HL-60 (cell line): ENCODE measurements at regions not wholly inside any gene's neighbourhood (a gene's known extent, or its start where the extent isn't known, plus 50 kb on each side); places are given as distances from the start of the nearest gene placed in this dataset.

Source experiments
- DNase-seq, 2 experiments: peaks; one replicate each; pipeline ENCODE4 v3.0.0-alpha.2; 2010 to 2020; ENCODE audit warnings: low read depth in 1 of 2, low spot score in 1 of 2
- H3K27ac ChIP-seq: fragments of 250-450 bp; sonication (Bioruptor Pico); replicated peaks from 2 replicates; pipeline ENCODE4 v1.5.1; 2020; ENCODE audit warnings: mild to moderate bottlenecking, moderate library complexity
- H3K27me3 ChIP-seq: fragments of 250-450 bp; sonication (Bioruptor Pico); 2 replicates; pipeline ENCODE4 v1.5.1; 2021; ENCODE audit warnings: mild to moderate bottlenecking, moderate library complexity; ENCODE audit not compliant: insufficient read depth, poor library complexity, severe bottlenecking
- H3K4me3 ChIP-seq: replicated peaks from 2 replicates; pipeline ENCODE4 v1.5.1; 2011; ENCODE audit warnings: mild to moderate bottlenecking, control low read depth, low read length; ENCODE audit not compliant: insufficient read depth
- GABPA ChIP-seq: IDR thresholded peaks from 2 replicates; pipeline ENCODE4 v1.6.1; 2012; ENCODE audit warnings: low read depth
- POLR2AphosphoS5 ChIP-seq: IDR thresholded peaks from 2 replicates; pipeline ENCODE4 v1.6.1; 2012; ENCODE audit warnings: low read depth
- REST ChIP-seq: IDR thresholded peaks from 2 replicates; pipeline ENCODE4 v1.6.1; 2012; ENCODE audit warnings: low read depth; ENCODE audit not compliant: insufficient replicate concordance
- SPI1 ChIP-seq: IDR thresholded peaks from 2 replicates; pipeline ENCODE4 v1.6.1; 2012; ENCODE audit warnings: low read depth, mild to moderate bottlenecking, borderline replicate concordance
- TF ChIP-seq, protein P1 (sequence below): IDR thresholded peaks from one replicate; pipeline ENCODE4 v1.5.1; 2011; ENCODE audit warnings: low read length, control low read depth, inconsistent platforms; ENCODE audit not compliant: insufficient read depth

GRCh38 chr1:116311193-116311592, 61.9 kb upstream of the ATP1A1 start:
- TF ChIP-seq GABPA (no peak), SPI1 (no peak), POLR2AphosphoS5 (no peak), REST (no peak)
- TF ChIP-seq, protein P1, sequence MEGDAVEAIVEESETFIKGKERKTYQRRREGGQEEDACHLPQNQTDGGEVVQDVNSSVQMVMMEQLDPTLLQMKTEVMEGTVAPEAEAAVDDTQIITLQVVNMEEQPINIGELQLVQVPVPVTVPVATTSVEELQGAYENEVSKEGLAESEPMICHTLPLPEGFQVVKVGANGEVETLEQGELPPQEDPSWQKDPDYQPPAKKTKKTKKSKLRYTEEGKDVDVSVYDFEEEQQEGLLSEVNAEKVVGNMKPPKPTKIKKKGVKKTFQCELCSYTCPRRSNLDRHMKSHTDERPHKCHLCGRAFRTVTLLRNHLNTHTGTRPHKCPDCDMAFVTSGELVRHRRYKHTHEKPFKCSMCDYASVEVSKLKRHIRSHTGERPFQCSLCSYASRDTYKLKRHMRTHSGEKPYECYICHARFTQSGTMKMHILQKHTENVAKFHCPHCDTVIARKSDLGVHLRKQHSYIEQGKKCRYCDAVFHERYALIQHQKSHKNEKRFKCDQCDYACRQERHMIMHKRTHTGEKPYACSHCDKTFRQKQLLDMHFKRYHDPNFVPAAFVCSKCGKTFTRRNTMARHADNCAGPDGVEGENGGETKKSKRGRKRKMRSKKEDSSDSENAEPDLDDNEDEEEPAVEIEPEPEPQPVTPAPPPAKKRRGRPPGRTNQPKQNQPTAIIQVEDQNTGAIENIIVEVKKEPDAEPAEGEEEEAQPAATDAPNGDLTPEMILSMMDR, result no peak
- DNase-seq, result no peak
- Histone ChIP-seq H3K4me3 (no peak overlapping the region), H3K27ac (no peak overlapping the region), H3K27me3 (no peaks in the 10 kb centered on the region)

DNA sequence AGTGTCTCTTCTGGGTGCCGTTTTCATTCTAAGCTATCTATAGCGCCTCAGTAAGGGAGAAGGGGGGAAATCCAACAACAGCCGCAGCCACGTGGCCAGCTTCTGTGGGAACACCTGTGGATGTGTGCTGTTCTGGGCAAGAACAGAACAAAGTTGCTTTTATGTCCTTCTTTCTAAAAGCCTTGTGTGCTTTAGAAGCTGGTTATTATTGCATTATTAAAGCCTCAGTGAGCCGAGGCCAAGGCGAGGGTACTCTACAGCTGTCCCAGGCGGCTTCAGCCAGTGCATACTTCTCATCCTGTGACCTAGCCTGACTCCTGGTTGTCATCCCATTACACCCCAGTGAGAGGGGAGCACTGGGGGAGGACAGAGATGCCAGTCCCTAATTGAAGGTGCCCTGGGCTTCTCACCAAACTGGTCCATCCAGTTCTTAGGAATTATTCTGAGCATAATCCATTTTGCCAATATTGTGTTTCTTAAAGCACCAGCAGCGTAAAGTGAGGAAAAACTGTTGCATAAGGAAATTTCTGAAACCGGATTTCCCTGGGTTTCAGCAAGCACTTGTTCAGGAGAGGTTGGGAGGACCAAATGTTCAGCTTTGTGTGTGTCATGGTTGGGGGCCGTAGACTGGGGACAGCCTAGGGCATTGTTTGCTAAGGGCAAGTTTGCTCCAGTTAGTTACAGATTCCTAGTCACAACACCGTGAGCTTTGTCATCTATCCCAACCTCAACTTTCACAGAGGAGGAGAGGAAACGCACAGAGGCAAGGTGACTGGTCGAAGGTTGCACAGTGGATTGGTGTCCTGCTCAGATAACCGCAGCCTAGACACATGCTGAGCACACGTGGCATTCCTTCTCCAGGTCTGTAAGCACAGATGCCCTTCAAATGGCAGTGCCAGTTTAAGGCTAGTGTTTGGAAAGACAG, 61.0 kb upstream of the ATP1A1 start:
- no peak for TF ChIP-seq REST
- H3K4me3 ChIP-seq, result no peak overlapping the region
- no peak overlapping the region for H3K27ac ChIP-seq
- no peak for DNase-seq
- no peaks in the 10 kb centered on the region for H3K27me3 ChIP-seq

- TF ChIP-seq REST (no peak), SPI1 (no peak)
- TF ChIP-seq, protein P1, result no peak
- H3K27me3 ChIP-seq, result no peaks in the 10 kb centered on the region
- H3K27ac ChIP-seq, result no peak overlapping the region
- H3K4me3 ChIP-seq, result no peak overlapping the region
- no peak for DNase-seq
These were observed 60.4 kb upstream of the ATP1A1 start for GRCh38 chr1:116312681-116313069.
